Activated T-cell treated with anti-CD3 and anti-CD28 coated beads for 4 hours (primary cell): ENCODE measurements at regions not wholly inside any gene's neighbourhood (a gene's known extent, or its start where the extent isn't known, plus 50 kb on each side); places are given as distances from the start of the nearest gene placed in this dataset.
"Not testable (repeated sequence)": the region's sequence is repeated elsewhere in the genome, so short reads cannot be mapped to it uniquely, and the experiment has no call there.

Source experiments
- DNase-seq: peaks from one replicate; pipeline ENCODE4 v3.0.0-alpha.2; 2020

- DNase-seq, result no peak
These were observed 120.2 kb upstream of the IGF1R start for GRCh38 chr15:98528046-98528725.

- no peak for DNase-seq
These were observed 118.9 kb upstream of the IGF1R start for GRCh38 chr15:98529205-98530145.

- no peak for DNase-seq
These were observed 117.8 kb upstream of the IGF1R start for GRCh38 chr15:98530570-98530969.

GRCh38 chr15:98532063-98532462, 116.3 kb upstream of the IGF1R start:
- no peak for DNase-seq

- no peak for DNase-seq
These were observed 111.4 kb upstream of the IGF1R start for GRCh38 chr15:98536976-98537375.

- no peak for DNase-seq
These were observed 110.8 kb upstream of the IGF1R start for GRCh38 chr15:98537516-98538060.

GRCh38 chr15:98541519-98541918, 106.8 kb upstream of the IGF1R start:
- no peak for DNase-seq

GRCh38 chr15:98543237-98543636, 105.1 kb upstream of the IGF1R start:
- DNase-seq, result no peak

GRCh38 chr15:98546329-98546728, 102.0 kb upstream of the IGF1R start:
- DNase-seq, result no peak

- no peak for DNase-seq
These were observed 101.1 kb upstream of the IGF1R start for GRCh38 chr15:98547275-98547674.

- no peak for DNase-seq
These were observed 100.6 kb upstream of the IGF1R start for GRCh38 chr15:98547741-98548138.

GRCh38 chr15:98548139-98548971, 100.0 kb upstream of the IGF1R start:
- peak; percentile 33 for DNase-seq

- DNase-seq, result no peak
These were observed 99.3 kb upstream of the IGF1R start for GRCh38 chr15:98549003-98549402.

- DNase-seq, result no peak
These were observed 98.6 kb upstream of the IGF1R start for GRCh38 chr15:98549741-98550140.

- DNase-seq, result not testable (repeated sequence)
These were observed 98.0 kb upstream of the IGF1R start for GRCh38 chr15:98550363-98550762.

GRCh38 chr15:98551936-98552562, 96.3 kb upstream of the IGF1R start:
- no peak for DNase-seq

GRCh38 chr15:98554272-98555172, 93.8 kb upstream of the IGF1R start:
- no peak for DNase-seq

GRCh38 chr15:98555173-98555515, 93.2 kb upstream of the IGF1R start:
- no peak for DNase-seq

- no peak for DNase-seq
These were observed 92.0 kb upstream of the IGF1R start for GRCh38 chr15:98556321-98556720.

- DNase-seq, result no peak
These were observed 88.0 kb upstream of the IGF1R start for GRCh38 chr15:98560338-98560737.

- no peak for DNase-seq
These were observed 87.0 kb upstream of the IGF1R start for GRCh38 chr15:98561169-98561941.
